ENCODE measurements at regions not wholly inside any gene's neighbourhood (a gene's known extent, or its start where the extent isn't known, plus 50 kb on each side); places are given as distances from the start of the nearest gene placed in this dataset.
"Not testable (repeated sequence)": the region's sequence is repeated elsewhere in the genome, so short reads cannot be mapped to it uniquely, and the experiment has no call there.

- no peak for DNase-seq (ENCODE audit: low read depth)
Measured at GRCh38 chr18:30446605-30447004, 595.9 kb downstream of the DSC3 start.

GRCh38 chr18:30444544-30444943 lies 598.0 kb downstream of the DSC3 start:
- DNase-seq (ENCODE audit: low read depth): no peak

DNA sequence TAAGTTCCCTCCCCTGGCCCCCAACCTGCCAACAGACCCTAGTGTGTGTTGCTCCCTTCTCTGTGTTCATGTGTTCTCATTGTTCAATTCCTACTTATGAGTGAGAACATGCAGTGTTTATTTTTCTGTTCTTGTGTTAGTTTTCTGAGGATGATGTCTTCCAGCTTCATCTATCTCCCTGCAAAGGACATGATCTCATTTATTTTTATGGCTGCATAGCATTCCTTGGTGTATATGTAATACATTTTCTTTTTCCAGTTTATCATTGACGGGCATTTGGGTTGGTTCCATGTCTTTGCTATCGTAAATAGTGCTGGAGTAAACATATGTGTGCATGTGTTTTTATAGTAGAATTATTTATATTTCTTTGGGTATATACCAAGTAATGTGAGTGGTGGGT lies 602.2 kb downstream of the DSC3 start:
- no peak for DNase-seq (ENCODE audit: low read depth)

DNA sequence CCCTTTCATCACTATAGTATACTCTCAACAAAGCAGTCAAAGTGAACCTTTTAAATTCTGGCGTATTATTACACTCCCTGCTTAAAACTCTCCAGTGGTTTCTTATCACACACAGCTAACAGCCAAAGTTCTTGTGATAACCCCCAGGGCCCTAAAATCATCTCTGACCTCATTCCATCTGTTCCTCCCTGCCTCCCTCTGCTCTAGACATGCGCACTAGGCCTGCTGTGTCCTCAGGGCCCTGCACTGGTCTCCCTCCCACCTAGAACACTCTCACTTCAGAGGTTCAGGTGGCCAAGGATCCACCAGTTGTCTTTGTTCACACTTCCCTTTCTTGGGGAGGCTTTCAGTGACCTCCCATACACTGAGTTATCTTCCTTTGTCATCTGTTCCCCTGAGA lies 603.4 kb downstream of the DSC3 start:
- no peak for DNase-seq (ENCODE audit: low read depth)

GRCh38 chr18:30432349-30432748 lies 610.2 kb downstream of the DSC3 start:
- DNase-seq (ENCODE audit: low read depth): no peak

GRCh38 chr18:30419399-30419798 lies 623.1 kb downstream of the DSC3 start:
- DNase-seq (ENCODE audit: low read depth): not testable (repeated sequence)

- no peak for DNase-seq (ENCODE audit: low read depth)
Measured at GRCh38 chr18:30415903-30416302, 626.6 kb downstream of the DSC3 start.

DNA sequence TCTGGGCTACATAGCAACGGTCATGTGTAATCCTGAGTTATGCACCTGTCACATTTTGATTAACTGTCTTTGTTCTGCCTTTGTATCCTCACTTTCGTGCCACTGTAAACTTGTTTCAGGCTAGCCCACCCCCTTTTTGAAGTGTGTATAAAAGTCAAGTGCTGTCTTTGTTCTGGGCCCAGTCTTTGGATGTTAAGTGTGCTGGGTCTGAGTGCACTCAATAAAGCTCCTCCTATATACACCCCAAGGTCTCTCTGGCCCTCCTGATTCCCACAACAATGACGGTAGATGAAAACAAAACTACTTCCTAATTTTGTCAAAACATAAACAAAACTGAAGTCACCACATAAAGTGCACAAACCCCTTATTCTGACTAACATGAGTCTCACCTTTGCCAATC lies 633.4 kb downstream of the DSC3 start:
- DNase-seq (ENCODE audit: low read depth): no peak

DNA sequence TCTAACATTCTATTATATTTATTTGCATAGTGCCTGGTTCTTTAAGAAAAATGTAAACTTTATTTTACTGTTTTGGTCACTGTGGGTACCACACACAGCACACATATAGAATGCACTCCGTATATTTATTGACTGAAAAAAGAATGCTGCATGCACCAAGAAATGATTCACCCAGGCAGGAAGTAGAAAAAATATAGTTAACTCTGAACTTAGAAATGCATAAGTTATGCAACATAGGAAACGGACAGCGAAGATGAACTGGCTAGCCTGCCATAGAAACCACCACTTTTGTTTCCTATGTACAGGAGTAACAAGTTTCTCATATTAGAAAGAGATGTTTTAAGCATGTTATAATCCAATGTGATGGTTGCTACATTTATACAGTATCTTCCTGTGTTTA lies 635.8 kb downstream of the DSC3 start:
- no peak for DNase-seq (ENCODE audit: low read depth)

- DNase-seq (ENCODE audit: low read depth): no peak
Measured at GRCh38 chr18:30405038-30405437, 637.5 kb downstream of the DSC3 start.

DNA sequence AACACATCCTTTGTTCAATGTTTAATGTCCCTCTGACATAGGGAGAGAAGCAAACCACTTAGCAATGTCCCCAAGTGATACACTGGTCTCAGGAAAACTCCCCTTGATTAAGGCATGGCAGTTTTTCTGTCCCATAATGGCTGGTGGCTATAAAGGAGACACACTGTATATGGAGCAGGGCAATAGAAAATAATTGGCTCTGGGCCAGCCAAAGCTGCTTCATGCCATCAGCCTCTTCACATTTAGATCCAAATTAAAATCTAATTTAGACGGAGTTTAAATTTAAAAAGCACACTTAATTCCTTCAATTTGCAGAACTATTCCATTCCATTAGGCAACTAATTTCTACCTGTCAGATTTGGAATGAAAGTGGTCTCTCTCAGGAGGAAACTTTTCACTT lies 638.1 kb downstream of the DSC3 start:
- DNase-seq (ENCODE audit: low read depth): no peak

GRCh38 chr18:30403278-30403677 lies 639.3 kb downstream of the DSC3 start:
- no peak for DNase-seq (ENCODE audit: low read depth)

DNA sequence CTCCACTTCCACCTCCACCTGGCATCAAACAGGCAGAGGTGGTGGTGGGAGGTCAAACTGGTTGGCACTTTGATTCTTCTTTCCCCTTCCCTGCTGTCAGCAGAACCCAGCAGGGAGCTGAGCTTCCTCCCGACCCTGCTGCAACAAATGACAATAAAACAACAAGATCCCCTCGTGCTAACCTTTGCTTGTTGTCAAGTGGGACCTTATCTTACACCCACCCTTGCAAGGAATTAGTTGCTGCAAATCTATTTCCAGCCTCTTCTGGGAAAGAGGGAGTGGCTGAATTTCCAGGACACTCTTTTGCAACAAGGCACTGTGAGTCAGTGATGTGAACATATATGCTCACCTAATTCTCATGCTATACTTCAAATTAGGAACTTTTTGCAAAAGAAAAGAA lies 655.1 kb downstream of the DSC3 start:
- no peak for DNase-seq (ENCODE audit: low read depth)

DNA sequence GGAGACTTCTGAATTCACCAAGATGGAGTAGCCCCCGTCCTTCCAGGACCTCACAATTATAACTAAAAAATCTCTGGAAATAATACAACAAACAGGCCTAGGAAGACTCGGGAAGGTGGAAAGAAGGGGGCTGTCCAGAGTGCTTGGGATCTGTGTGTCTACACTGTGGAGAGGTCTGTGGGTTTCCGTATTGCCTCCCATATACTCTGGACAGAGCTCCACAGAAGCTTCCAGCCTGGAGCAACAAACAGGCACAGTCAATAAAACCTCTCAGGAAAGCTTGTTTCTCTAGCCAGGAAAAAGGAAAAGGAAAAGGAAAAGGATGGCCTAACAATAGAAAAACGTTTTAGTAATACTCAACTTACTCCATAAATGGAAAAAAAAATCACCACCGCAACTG lies 655.9 kb downstream of the DSC3 start:
- DNase-seq (ENCODE audit: low read depth): no peak

DNA sequence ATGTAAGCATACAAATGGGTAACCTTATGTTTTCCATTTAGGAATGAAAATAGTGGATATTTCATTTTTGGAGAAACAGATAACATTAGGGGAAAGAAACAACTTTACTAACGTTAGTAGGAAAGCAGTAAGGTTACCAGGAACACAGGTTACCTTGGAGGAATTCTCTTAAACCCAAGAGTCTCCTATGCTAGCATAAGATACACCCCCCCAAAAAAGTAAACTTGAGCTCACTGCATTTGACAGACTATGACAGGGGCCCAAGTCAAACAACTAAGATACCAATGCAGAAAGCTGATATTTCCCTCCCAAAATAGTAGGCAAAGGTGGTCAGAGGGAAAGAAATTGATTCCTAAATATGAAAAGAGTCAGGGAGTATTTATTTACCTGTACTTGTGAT lies 656.9 kb downstream of the DSC3 start:
- DNase-seq (ENCODE audit: low read depth): no peak

DNA sequence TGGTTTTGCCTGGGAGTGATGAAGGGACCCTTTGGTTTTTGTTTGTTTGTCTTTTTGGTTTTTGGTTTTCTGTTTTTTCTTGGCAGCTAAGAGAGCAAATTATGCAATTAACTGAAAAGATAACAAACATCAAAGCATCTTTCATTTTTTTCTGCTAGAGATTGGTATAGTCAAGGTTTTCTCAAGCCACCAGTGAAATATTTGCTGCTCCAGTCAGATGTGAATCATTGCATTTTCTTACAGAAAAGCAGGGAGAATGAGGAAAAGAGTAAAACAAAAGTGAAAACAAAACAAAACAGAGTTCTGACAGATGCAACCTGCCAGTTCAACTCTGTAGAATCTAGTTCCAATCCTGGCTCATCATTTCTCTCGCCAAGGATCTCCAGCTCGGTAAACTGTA lies 660.7 kb downstream of the DSC3 start:
- no peak for DNase-seq (ENCODE audit: low read depth)

DNA sequence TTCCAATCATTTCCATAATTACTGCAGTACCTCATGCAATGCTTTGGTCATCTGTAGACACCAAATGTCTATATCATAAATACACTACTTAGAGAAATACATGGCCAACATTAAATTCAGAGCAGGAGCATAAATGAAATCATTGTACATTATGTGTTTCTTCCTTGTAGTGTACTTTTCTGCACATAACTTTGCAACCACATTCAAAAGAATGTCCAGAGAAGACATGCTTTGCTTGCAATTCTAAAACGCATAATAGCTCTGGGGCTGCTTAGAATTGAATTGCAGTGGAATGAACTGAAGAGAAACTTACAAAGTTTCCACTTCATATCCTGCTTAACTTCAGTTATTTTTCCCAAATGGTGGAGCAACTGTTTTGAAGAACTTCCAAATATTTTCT lies 664.4 kb downstream of the DSC3 start:
- no peak for DNase-seq (ENCODE audit: low read depth)

DNA sequence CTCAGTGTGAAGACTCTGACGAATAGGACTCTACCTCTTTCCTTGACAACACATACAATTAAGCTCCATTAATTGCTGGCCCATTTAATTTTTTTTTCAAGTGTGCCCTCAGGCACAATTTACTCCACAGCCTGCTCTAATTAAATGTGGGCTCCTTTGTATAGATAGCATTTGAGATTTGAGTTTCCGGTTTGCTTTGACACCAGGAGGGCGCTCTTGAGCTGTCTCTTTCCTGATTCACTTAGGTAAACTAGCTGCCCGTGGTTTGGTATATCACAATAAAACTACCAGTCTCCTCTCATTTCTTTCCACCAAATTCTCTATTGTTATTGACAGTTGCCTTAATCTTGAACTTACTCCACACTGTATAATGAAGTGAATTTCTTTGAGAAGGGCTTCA lies 666.0 kb downstream of the DSC3 start:
- no peak for DNase-seq (ENCODE audit: low read depth)

DNA sequence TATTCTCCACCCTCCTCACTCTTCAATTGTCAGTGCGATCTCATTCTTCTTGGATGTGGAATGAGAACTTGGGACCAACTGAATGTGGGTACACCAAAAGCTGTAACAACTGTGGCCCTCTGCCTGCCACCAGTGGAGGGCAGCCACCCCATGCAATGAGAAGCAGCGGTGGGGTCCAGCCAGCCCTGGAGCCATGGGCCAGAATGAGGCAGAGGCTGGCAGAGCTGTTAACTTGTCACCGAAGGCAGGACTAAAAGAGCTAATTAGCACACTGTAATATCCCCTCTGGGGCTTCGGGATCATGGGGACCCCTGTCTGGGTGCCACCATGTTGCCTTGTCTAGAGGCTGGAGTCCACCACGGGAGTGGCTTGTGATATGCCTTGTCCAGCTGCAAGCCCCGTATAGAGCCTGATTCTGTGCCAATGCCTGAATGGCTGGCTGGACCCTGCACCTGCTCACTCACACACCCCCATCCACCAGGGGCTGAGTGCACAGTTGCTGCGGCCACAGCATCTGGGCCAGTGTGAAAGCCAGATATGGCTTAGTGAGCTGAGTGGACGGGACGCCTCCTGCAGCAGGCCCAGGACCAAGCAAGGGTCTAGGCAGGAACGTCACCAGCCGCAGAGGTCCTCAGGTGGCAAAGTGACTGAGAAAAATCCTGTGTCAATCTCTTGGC lies 680.5 kb downstream of the DSC3 start:
- no peak for DNase-seq (ENCODE audit: low read depth)

DNA sequence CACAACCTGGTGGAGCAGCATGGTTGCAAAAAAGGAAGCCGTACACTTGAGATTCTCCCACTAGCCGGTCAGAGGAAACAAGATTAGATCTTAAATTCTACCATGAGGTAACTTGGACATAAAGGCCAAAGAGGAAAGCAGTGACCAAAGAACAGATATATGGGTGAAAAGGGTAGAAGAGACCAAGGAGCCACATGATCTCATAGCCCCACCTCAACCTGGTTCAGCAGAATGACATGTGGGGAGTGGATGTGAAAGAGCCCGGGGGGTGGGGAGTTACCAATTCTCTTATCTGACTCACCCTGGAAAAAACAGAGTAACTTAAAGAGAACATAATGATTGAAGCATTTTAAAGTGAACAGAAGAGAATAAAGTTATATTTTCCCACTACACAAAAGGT lies 683.0 kb downstream of the DSC3 start:
- no peak for DNase-seq (ENCODE audit: low read depth)

DNA sequence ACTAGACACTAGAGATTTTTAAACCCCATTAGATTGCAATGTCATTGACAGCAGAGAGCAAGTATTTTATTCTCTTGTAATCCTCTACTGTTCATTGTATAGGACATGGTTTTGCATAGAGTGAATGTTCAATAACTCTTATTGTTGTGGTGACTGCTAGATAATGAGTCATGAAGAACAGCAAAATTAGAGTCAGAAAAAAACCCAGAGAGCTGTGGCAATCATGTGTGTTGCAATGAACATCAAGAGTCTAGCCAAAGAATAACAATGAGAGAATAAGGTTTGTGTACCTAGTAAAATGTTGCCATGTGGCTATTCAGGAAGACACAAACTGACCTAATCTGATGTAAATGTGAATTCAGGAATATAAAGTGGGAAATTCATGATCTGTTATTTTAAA lies 684.0 kb downstream of the DSC3 start:
- DNase-seq (ENCODE audit: low read depth): no peak

- DNase-seq (ENCODE audit: low read depth): no peak
Measured at GRCh38 chr18:30352551-30353168, 689.9 kb downstream of the DSC3 start.

DNA sequence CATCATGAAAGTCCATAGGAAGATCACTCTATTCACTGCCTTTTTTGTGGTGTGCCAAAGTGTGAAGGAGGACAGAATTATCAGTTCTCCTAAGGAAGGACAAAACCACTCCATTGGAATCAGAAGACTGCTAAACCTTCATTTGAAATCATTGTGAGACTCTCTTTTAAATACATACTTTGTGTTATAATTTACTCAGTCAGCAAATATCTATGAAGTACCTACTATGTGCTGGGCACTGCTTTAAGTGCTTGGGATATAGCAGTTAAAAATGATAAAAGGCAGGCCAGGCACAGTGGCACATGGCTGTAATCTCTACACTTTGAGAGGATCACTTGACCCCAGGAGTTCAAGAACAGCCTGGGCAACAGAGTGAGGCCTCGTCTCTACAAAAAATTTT lies 692.3 kb downstream of the DSC3 start:
- no peak for DNase-seq (ENCODE audit: low read depth)

- no peak for DNase-seq (ENCODE audit: low read depth)
Measured at GRCh38 chr18:30343090-30343489, 699.5 kb downstream of the DSC3 start.

All from GM04504 (cell line).